NAMALWA (cell line): ENCODE measurements at regions not wholly inside any gene's neighbourhood (a gene's known extent, or its start where the extent isn't known, plus 50 kb on each side); places are given as distances from the start of the nearest gene placed in this dataset.

Experiments used
- DNase-seq: peaks from one replicate; pipeline ENCODE4 v3.0.0-alpha.2; 2015; ENCODE audit warnings: low spot score

- no peak for DNase-seq
Observed at GRCh38 chr5:34533582-34534522, 122.3 kb upstream of the RAI14 start.

GRCh38 chr5:34534523-34535103 lies 121.5 kb upstream of the RAI14 start:
- no peak for DNase-seq

- DNase-seq: no peak
Observed at GRCh38 chr5:34535433-34535832, 120.7 kb upstream of the RAI14 start.

- DNase-seq: no peak
Observed at GRCh38 chr5:34535944-34536623, 120.0 kb upstream of the RAI14 start.

GRCh38 chr5:34536699-34537098 lies 119.4 kb upstream of the RAI14 start:
- no peak for DNase-seq

GRCh38 chr5:34538026-34538672 lies 118.0 kb upstream of the RAI14 start:
- DNase-seq: no peak

- no peak for DNase-seq
Observed at GRCh38 chr5:34539183-34539582, 116.9 kb upstream of the RAI14 start.

GRCh38 chr5:34541067-34541466 lies 115.1 kb upstream of the RAI14 start:
- no peak for DNase-seq

- DNase-seq: no peak
Observed at GRCh38 chr5:34542818-34543217, 113.3 kb upstream of the RAI14 start.

- DNase-seq: no peak
Observed at GRCh38 chr5:34543687-34544086, 112.4 kb upstream of the RAI14 start.

GRCh38 chr5:34544403-34544802 lies 111.7 kb upstream of the RAI14 start:
- DNase-seq: no peak

GRCh38 chr5:34545164-34545563 lies 111.0 kb upstream of the RAI14 start:
- no peak for DNase-seq

- no peak for DNase-seq
Observed at GRCh38 chr5:34545626-34546025, 110.5 kb upstream of the RAI14 start.

- peak; percentile 5 for DNase-seq
Observed at GRCh38 chr5:34547300-34548085, 108.6 kb upstream of the RAI14 start.

- no peak for DNase-seq
Observed at GRCh38 chr5:34548086-34548403, 108.1 kb upstream of the RAI14 start.

- no peak for DNase-seq
Observed at GRCh38 chr5:34550247-34550646, 105.9 kb upstream of the RAI14 start.

- no peak for DNase-seq
Observed at GRCh38 chr5:34550964-34551363, 105.2 kb upstream of the RAI14 start.

GRCh38 chr5:34551911-34552433 lies 104.2 kb upstream of the RAI14 start:
- DNase-seq: no peak

GRCh38 chr5:34552686-34553085 lies 103.4 kb upstream of the RAI14 start:
- DNase-seq: no peak

- DNase-seq: no peak
Observed at GRCh38 chr5:34553581-34553980, 102.5 kb upstream of the RAI14 start.

GRCh38 chr5:34554641-34555040 lies 101.5 kb upstream of the RAI14 start:
- DNase-seq: no peak
